SK-N-MC (cell line): ENCODE measurements at regions not wholly inside any gene's neighbourhood (a gene's known extent, or its start where the extent isn't known, plus 50 kb on each side); places are given as distances from the start of the nearest gene placed in this dataset.

Experiments
- EZH2 ChIP-seq: fragments of 200-600 bp; sonication (generic); IDR thresholded peaks from one replicate; pipeline ENCODE4 v1.6.1; 2017; ENCODE audit warnings: antibody characterized with exemption
- POLR2AphosphoS5 ChIP-seq: IDR thresholded peaks from 2 replicates; pipeline ENCODE4 v1.6.1; 2012; ENCODE audit warnings: mild to moderate bottlenecking, low read depth, low read length, borderline replicate concordance

- TF ChIP-seq POLR2AphosphoS5 (no peak), EZH2 (no peak)
These were observed 57.5 kb upstream of the MEOX2 start for GRCh38 chr7:15743926-15744480.
